Heart left ventricle (tissue), 16 donors: ENCODE measurements at regions not wholly inside any gene's neighbourhood (a gene's known extent, or its start where the extent isn't known, plus 50 kb on each side); places are given as distances from the start of the nearest gene placed in this dataset.

Experiments used
- ATAC-seq, 4 donors: fragments of 200-7000 bp; cut with Tn5 transposase; one replicate each; pipeline ENCODE4 v1.9.1; 2020 to 2022; ENCODE audit warnings: moderate library complexity in 4 of 4, mild to moderate bottlenecking in 3 of 4, moderate number of reproducible peaks in 1 of 4
- DNase-seq, 5 donors: peaks; one replicate each; pipeline ENCODE4 v3.0.0-alpha.2; 2020
- H3K27ac ChIP-seq, 12 donors: fragments of 200-600 bp; sonication (generic) in 4 of 12; one replicate each; pipeline versions ENCODE4 v1.5.0 to v1.8.0; 2016 to 2022; ENCODE audit warnings: mild to moderate bottlenecking in 2 of 12
- H3K27me3 ChIP-seq, 9 donors: fragments of 200-600 bp; sonication (generic) in 2 of 9; one replicate each; pipeline versions ENCODE4 v1.5.1 to v1.8.0; 2016 to 2022; ENCODE audit warnings: mild to moderate bottlenecking in 3 of 9
- H3K36me3 ChIP-seq, 9 donors: fragments of 200-600 bp; sonication (generic) in 2 of 9; one replicate each; pipeline versions ENCODE4 v1.5.0 to v1.8.0; 2018 to 2022; ENCODE audit warnings: mild to moderate bottlenecking in 2 of 9
- H3K4me1 ChIP-seq, 12 donors: fragments of 200-600 bp; sonication (generic) in 4 of 12; one replicate each; pipeline versions ENCODE4 v1.5.0 to v1.8.0; 2016 to 2022; ENCODE audit warnings: mild to moderate bottlenecking in 3 of 12
- H3K4me3 ChIP-seq, 12 donors: fragments of 200-600 bp; sonication (generic) in 4 of 12; one replicate each; pipeline versions ENCODE4 v1.5.0 to v1.8.0; 2017 to 2022; ENCODE audit warnings: mild to moderate bottlenecking in 9 of 12, moderate library complexity in 4 of 12
- H3K9me3 ChIP-seq, 12 donors: fragments of 200-600 bp; sonication (generic) in 4 of 12; one replicate each; pipeline versions ENCODE4 v1.5.0 to v1.8.0; 2016 to 2022; ENCODE audit warnings: mild to moderate bottlenecking in 1 of 12
- CTCF ChIP-seq, 12 donors: fragments of 200-600 bp; sonication (generic) in 4 of 12; IDR thresholded peaks; one replicate each; pipeline versions ENCODE4 v1.5.0 to v1.8.0; 2018 to 2022; ENCODE audit warnings: antibody characterized with exemption in 12 of 12, mild to moderate bottlenecking in 5 of 12
- POLR2A ChIP-seq, 2 donors: fragments of 450-650 bp; IDR thresholded peaks; one replicate each; pipeline ENCODE4 v1.6.1; 2017; ENCODE audit warnings: antibody characterized with exemption in 2 of 2, mild to moderate bottlenecking in 2 of 2, moderate library complexity in 2 of 2
- WGBS, 4 donors: extraction: QIAGEN DNeasy Blood & Tissue Kit in 2 of 4; methylation state at CpG; one replicate each; pipeline versions ENCODE4 v1.1.5 to v1.1.7; 2013 to 2018; 5-methylcytosine and 5-hydroxymethylcytosine counted together
- intact Hi-C, 10 donors: fragments of 100-400 bp; cut with DNase I; formaldehyde crosslinking; loops; one replicate each; pipeline versions ENCODE4 v1.11.1 to v1.14.2; 2022
- donor health status: ischemic (EF 13 %, LVEDD 7.1; RV severe dilation, severe dysfunction).
- donor health status: healthy with polysubstance abuse.
- donor health status: DM: no; HTN: yes; CAD: no.
- donor health status: DM: no; HTN: no; CAD: no.
- donor health status: ischemic (EF 25% LVEDD 6.9; RV normal size, moderate dysfunction).
- donor health status: ischemic (EF 25% LVEDD 5.7; RV mildly dilated, moderate dysfunction).
- donor health status: healthy.
- donor health status: DM: yes; HTN: yes; CAD: no.
- donor health status: ischemic (EF 35%, LVEDD 5.7; RV mildly dilated, moderate dysfunction).
- donor health status: nonischemic (EF 11% LVEDD 7.7; RV severe dilation, severe dysfunction).
- donor health status: DM: yes; HTN: yes; CAD: no.
- donor health status: PGD.
- donor health status: ischemic (EF 29% LVEDD 5.4; RV normal size, mild dysfunction).
- donor health status: nonischemic (EF 23%, LVEDD 6.1; RV moderate dilation, normal function).

- Histone ChIP-seq H3K27me3 (peaks cover 0 to 3% (median 0%) of the 10 kb centered on the region in 9 donors), H3K27ac (no peak overlapping the region), H3K4me3 (no peak overlapping the region), H3K9me3 (no peaks in the 10 kb centered on the region), H3K36me3 (no peaks in the 10 kb centered on the region), H3K4me1 (no peaks in the 10 kb centered on the region)
- 92 to 95% (median 94%) methylated on average over 3 of the region's 3 CpGs for WGBS, 4 donors
- intact Hi-C loops = no loop called here
- DNase-seq (no peak), ATAC-seq (no peak)
- TF ChIP-seq CTCF (IDR thresholded peaks at IDR 0.05) (no peak), POLR2A (IDR thresholded peaks at IDR 0.05) (no peak)
Measured at GRCh38 chr13:104592545-104593250, 1526.5 kb upstream of the SLC10A2 start.

- TF ChIP-seq POLR2A (IDR thresholded peaks at IDR 0.05) (no peak), CTCF (IDR thresholded peaks at IDR 0.05) (no peak)
- intact Hi-C loops = no loop called here
- Histone ChIP-seq H3K36me3 (no peaks in the 10 kb centered on the region), H3K4me1 (no peaks in the 10 kb centered on the region), H3K27me3 (peaks cover 0 to 3% (median 0%) of the 10 kb centered on the region in 9 donors), H3K9me3 (peaks cover 0 to 2% (median 0%) of the 10 kb centered on the region in 12 donors), H3K4me3 (no peak overlapping the region), H3K27ac (no peak overlapping the region)
- DNase-seq (no peak), ATAC-seq (no peak)
Measured at GRCh38 chr13:104592127-104592526, 1525.9 kb upstream of the SLC10A2 start.

DNA sequence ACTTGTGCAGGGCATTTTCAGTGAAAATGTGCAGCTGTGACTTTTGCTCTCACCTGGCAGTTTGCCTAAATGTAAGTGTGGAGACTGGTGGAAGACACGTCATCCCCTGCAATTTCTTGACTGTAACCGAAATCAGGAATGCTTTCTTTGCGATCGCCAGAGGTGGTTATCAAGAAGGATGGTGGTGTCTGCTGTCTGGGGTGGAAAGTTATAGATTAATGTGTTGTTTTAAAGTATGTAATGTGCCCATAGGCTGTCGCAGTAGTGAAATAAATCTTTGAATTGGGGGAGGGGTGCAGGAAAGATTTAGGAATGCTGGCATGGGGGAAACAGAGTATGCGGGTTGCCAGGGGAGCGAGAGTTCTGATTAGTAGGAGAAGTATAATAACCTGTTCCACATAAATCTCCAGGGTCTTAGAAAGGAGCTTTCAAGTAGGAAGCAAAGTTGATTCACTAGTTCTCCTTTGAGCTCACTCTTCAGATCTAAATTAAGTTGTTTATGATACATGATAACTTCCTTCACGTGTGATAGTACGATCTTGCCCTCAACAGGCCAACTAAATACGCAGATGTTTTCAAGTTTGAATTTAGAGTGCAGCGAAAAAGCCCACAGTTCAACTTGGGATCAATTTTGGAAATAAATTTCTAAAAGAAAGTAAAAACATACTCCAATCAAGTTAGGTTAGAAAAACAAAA is 1520.0 kb upstream of the SLC10A2 start:
- TF ChIP-seq CTCF (IDR thresholded peaks at IDR 0.05) = no peak
- TF ChIP-seq POLR2A (IDR thresholded peaks at IDR 0.05) = no peak
- H3K27me3 ChIP-seq = no peaks in the 10 kb centered on the region
- no peak overlapping the region for H3K4me3 ChIP-seq
- DNase-seq (no peak), ATAC-seq (no peak)
- H3K27ac ChIP-seq = no peak overlapping the region
- 54 to 64% (median 63%) methylated on average over 11 of the region's 11 CpGs for WGBS, 4 donors
- H3K36me3 ChIP-seq = no peaks in the 10 kb centered on the region
- H3K4me1 ChIP-seq = no peaks in the 10 kb centered on the region
- peaks cover 0 to 6% (median 0%) of the 10 kb centered on the region in 12 donors for H3K9me3 ChIP-seq
- intact Hi-C loops = no loop called here

GRCh38 chr13:104584481-104584880 is 1518.3 kb upstream of the SLC10A2 start:
- Histone ChIP-seq H3K27me3 (peaks cover 0 to 4% (median 0%) of the 10 kb centered on the region in 9 donors), H3K36me3 (no peaks in the 10 kb centered on the region), H3K9me3 (peaks cover 0 to 6% (median 0%) of the 10 kb centered on the region in 12 donors), H3K27ac (no peak overlapping the region), H3K4me3 (no peak overlapping the region), H3K4me1 (no peaks in the 10 kb centered on the region)
- WGBS, 4 donors = 75 to 84% (median 79%) methylated on average over 1 of the region's 1 CpG
- TF ChIP-seq POLR2A (IDR thresholded peaks at IDR 0.05) (no peak), CTCF (IDR thresholded peaks at IDR 0.05) (no peak)
- intact Hi-C loops = no loop called here
- no peak for ATAC-seq
- no peak for DNase-seq
